ENCODE measurements at regions not wholly inside any gene's neighbourhood (a gene's known extent, or its start where the extent isn't known, plus 50 kb on each side); places are given as distances from the start of the nearest gene placed in this dataset.

DNA sequence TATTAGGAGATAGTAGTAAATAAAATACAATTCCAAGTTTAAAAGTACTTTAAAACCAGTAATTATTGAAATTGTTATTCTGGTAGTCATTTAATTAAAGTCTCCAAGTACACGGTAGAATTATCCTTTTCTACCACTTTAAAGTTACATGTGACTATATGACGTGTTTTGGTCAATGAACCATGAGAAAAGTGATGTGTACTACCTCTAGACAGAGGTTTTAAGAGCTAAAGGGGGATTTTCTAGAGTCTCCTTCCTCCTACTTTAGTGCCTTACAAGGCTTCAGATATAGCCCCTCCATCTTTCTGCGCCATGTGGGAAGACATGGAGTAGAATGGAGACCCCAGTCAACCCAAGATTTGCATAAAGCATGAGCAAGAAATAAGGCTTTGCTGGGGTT is 2296.6 kb upstream of the AGA start:
- Histone ChIP-seq H3K18ac (ENCODE audit: low read length) (no peak overlapping the region), H3K4me3 (ENCODE audit: low read length in 2 of 2) (no peak overlapping the region), H3K4me1 (ENCODE audit: control insufficient read depth in 2 of 2, insufficient read depth in 1 of 2, low read depth in 1 of 2, low read length in 2 of 2) (no peaks in the 10 kb centered on the region), H2AFZ (ENCODE audit: low read length) (no peak overlapping the region), H3K9me3 (replicated peaks in 1 of 2; ENCODE audit: control insufficient read depth in 2 of 2, insufficient read depth in 1 of 2, low read depth in 1 of 2, low read length in 2 of 2) (no peaks in the 10 kb centered on the region), H4K8ac (ENCODE audit: low read depth, low read length) (no peak overlapping the region), H3K36me3 (replicated peaks in 1 of 2; ENCODE audit: control insufficient read depth in 2 of 2, insufficient read depth in 2 of 2, low read length in 2 of 2) (no peaks in the 10 kb centered on the region), H3K14ac (ENCODE audit: low read length) (no peak overlapping the region), H3K4ac (ENCODE audit: low read length) (no peak overlapping the region), H2BK15ac (ENCODE audit: low read length) (no peak overlapping the region), H3K4me2 (ENCODE audit: insufficient read depth, low read length, poor library complexity, severe bottlenecking) (no peak overlapping the region), H4K91ac (ENCODE audit: low read depth, low read length, poor library complexity) (no peak overlapping the region), H3K9ac (ENCODE audit: low read depth, low read length, poor library complexity) (no peak overlapping the region), H3K79me1 (ENCODE audit: low read depth, low read length) (no peaks in the 10 kb centered on the region), H2BK12ac (ENCODE audit: low read length) (no peak overlapping the region), H3K27ac (replicated peaks; ENCODE audit: low read length) (no peak overlapping the region), H3K23ac (ENCODE audit: low read depth, low read length, poor library complexity) (no peak overlapping the region), H2AK5ac (ENCODE audit: low read depth, low read length) (no peak overlapping the region), H3K27me3 (ENCODE audit: control insufficient read depth in 3 of 3, insufficient read depth in 3 of 3, low read depth in 1 of 3, low read length in 3 of 3) (no peaks in the 10 kb centered on the region), H2BK120ac (ENCODE audit: low read depth, low read length) (no peak overlapping the region), H2BK5ac (ENCODE audit: low read length) (no peak overlapping the region)
- no peak for DNase-seq (ENCODE audit: low spot score)
- no CpG with 5 or more reads among the region's 3 CpGs for WGBS, 2 donors (ENCODE audit: extremely low coverage in 2 of 2, insufficient read length in 2 of 2, insufficient replicate concordance in 1 of 2)

GRCh38 chr4:179747218-179747910 is 2305.1 kb upstream of the AGA start:
- Histone ChIP-seq H2BK15ac (ENCODE audit: low read length) (no peak overlapping the region), H2BK120ac (ENCODE audit: low read depth, low read length) (no peak overlapping the region), H2BK5ac (ENCODE audit: low read length) (no peak overlapping the region), H3K27me3 (ENCODE audit: control insufficient read depth in 3 of 3, insufficient read depth in 3 of 3, low read depth in 1 of 3, low read length in 3 of 3) (no peaks in the 10 kb centered on the region), H3K4ac (ENCODE audit: low read length) (no peak overlapping the region), H3K18ac (ENCODE audit: low read length) (no peak overlapping the region), H2AK5ac (ENCODE audit: low read depth, low read length) (no peak overlapping the region), H3K9ac (ENCODE audit: low read depth, low read length, poor library complexity) (no peak overlapping the region), H3K4me3 (ENCODE audit: low read length in 2 of 2) (no peak overlapping the region), H3K79me1 (ENCODE audit: low read depth, low read length) (no peaks in the 10 kb centered on the region), H3K14ac (ENCODE audit: low read length) (no peak overlapping the region), H2AFZ (ENCODE audit: low read length) (peak overlapping the region; percentile 78), H3K4me2 (ENCODE audit: insufficient read depth, low read length, poor library complexity, severe bottlenecking) (no peak overlapping the region), H4K8ac (ENCODE audit: low read depth, low read length) (no peak overlapping the region), H4K91ac (ENCODE audit: low read depth, low read length, poor library complexity) (no peak overlapping the region), H3K9me3 (replicated peaks in 1 of 2; ENCODE audit: control insufficient read depth in 2 of 2, insufficient read depth in 1 of 2, low read depth in 1 of 2, low read length in 2 of 2) (no peaks in the 10 kb centered on the region), H3K4me1 (ENCODE audit: control insufficient read depth in 2 of 2, insufficient read depth in 1 of 2, low read depth in 1 of 2, low read length in 2 of 2) (peaks cover 0 to 3% of the 10 kb centered on the region in 2 donors), H3K36me3 (replicated peaks in 1 of 2; ENCODE audit: control insufficient read depth in 2 of 2, insufficient read depth in 2 of 2, low read length in 2 of 2) (no peaks in the 10 kb centered on the region), H3K23ac (ENCODE audit: low read depth, low read length, poor library complexity) (no peak overlapping the region), H2BK12ac (ENCODE audit: low read length) (no peak overlapping the region), H3K27ac (replicated peaks; ENCODE audit: low read length) (no peak overlapping the region)
- no peak for DNase-seq (ENCODE audit: low spot score)
- no CpG with 5 or more reads among the region's 4 CpGs for WGBS, 2 donors (ENCODE audit: extremely low coverage in 2 of 2, insufficient read length in 2 of 2, insufficient replicate concordance in 1 of 2)

DNA sequence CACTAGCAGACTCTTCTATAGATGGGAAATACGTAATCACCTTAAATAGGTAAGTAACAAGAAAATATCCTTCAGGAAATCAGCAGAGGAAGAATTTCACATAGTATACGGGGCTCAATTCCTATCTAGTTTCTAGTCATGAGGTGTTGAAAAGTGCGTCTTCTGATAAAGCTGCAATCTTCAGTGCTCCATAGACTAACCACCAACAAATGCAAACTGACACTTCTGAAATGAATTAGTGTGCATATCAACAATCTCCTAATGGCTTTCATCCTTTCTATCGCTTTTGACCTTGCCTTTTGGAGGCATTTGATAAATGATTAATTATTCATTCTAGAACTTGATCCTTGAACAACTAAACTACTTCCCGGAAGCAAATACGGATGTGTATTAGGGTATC is 2306.6 kb upstream of the AGA start:
- DNase-seq (ENCODE audit: low spot score): no peak
- Histone ChIP-seq H2AFZ (ENCODE audit: low read length) (no peak overlapping the region), H3K9me3 (replicated peaks in 1 of 2; ENCODE audit: control insufficient read depth in 2 of 2, insufficient read depth in 1 of 2, low read depth in 1 of 2, low read length in 2 of 2) (no peaks in the 10 kb centered on the region), H3K27ac (replicated peaks; ENCODE audit: low read length) (no peak overlapping the region), H2BK15ac (ENCODE audit: low read length) (no peak overlapping the region), H3K4me2 (ENCODE audit: insufficient read depth, low read length, poor library complexity, severe bottlenecking) (no peak overlapping the region), H4K91ac (ENCODE audit: low read depth, low read length, poor library complexity) (no peak overlapping the region), H3K4me3 (ENCODE audit: low read length in 2 of 2) (no peak overlapping the region), H3K9ac (ENCODE audit: low read depth, low read length, poor library complexity) (no peak overlapping the region), H2BK5ac (ENCODE audit: low read length) (no peak overlapping the region), H2BK120ac (ENCODE audit: low read depth, low read length) (no peak overlapping the region), H2BK12ac (ENCODE audit: low read length) (no peak overlapping the region), H4K8ac (ENCODE audit: low read depth, low read length) (no peak overlapping the region), H3K14ac (ENCODE audit: low read length) (no peak overlapping the region), H3K23ac (ENCODE audit: low read depth, low read length, poor library complexity) (no peak overlapping the region), H3K27me3 (ENCODE audit: control insufficient read depth in 3 of 3, insufficient read depth in 3 of 3, low read depth in 1 of 3, low read length in 3 of 3) (no peaks in the 10 kb centered on the region), H3K18ac (ENCODE audit: low read length) (no peak overlapping the region), H3K4me1 (ENCODE audit: control insufficient read depth in 2 of 2, insufficient read depth in 1 of 2, low read depth in 1 of 2, low read length in 2 of 2) (peaks cover 0 to 3% of the 10 kb centered on the region in 2 donors), H2AK5ac (ENCODE audit: low read depth, low read length) (no peak overlapping the region), H3K36me3 (replicated peaks in 1 of 2; ENCODE audit: control insufficient read depth in 2 of 2, insufficient read depth in 2 of 2, low read length in 2 of 2) (no peaks in the 10 kb centered on the region), H3K4ac (ENCODE audit: low read length) (no peak overlapping the region), H3K79me1 (ENCODE audit: low read depth, low read length) (no peaks in the 10 kb centered on the region)
- WGBS, 2 donors (ENCODE audit: extremely low coverage in 2 of 2, insufficient read length in 2 of 2, insufficient replicate concordance in 1 of 2): no CpG with 5 or more reads among the region's 6 CpGs

DNA sequence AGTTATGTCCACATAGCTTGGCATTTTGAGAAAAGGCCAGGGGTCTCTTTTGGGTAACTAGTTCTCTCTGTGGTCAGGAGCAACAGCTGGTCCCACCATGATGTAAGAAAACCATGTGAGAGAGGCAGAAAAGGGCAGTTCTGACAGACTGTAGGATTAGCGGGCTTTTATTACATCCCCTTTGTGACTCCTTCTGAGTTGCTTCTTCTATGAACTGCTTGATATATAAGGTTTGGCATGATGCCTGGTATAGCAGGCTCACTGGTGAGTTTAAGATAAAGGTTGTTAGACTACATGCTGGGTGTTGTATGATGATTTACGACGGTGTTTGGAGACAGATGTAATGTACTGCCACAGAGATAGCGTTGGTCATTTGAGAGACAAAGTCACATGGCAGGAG is 2308.1 kb upstream of the AGA start:
- Histone ChIP-seq H3K9me3 (replicated peaks in 1 of 2; ENCODE audit: control insufficient read depth in 2 of 2, insufficient read depth in 1 of 2, low read depth in 1 of 2, low read length in 2 of 2) (no peaks in the 10 kb centered on the region), H3K18ac (ENCODE audit: low read length) (no peak overlapping the region), H3K9ac (ENCODE audit: low read depth, low read length, poor library complexity) (no peak overlapping the region), H2BK5ac (ENCODE audit: low read length) (no peak overlapping the region), H2AK5ac (ENCODE audit: low read depth, low read length) (no peak overlapping the region), H2AFZ (ENCODE audit: low read length) (no peak overlapping the region), H3K14ac (ENCODE audit: low read length) (no peak overlapping the region), H3K79me1 (ENCODE audit: low read depth, low read length) (no peaks in the 10 kb centered on the region), H3K36me3 (replicated peaks in 1 of 2; ENCODE audit: control insufficient read depth in 2 of 2, insufficient read depth in 2 of 2, low read length in 2 of 2) (no peaks in the 10 kb centered on the region), H3K4ac (ENCODE audit: low read length) (no peak overlapping the region), H3K4me3 (ENCODE audit: low read length in 2 of 2) (no peak overlapping the region), H3K4me1 (ENCODE audit: control insufficient read depth in 2 of 2, insufficient read depth in 1 of 2, low read depth in 1 of 2, low read length in 2 of 2) (peaks cover 0 to 3% of the 10 kb centered on the region in 2 donors), H3K27me3 (ENCODE audit: control insufficient read depth in 3 of 3, insufficient read depth in 3 of 3, low read depth in 1 of 3, low read length in 3 of 3) (no peaks in the 10 kb centered on the region), H2BK12ac (ENCODE audit: low read length) (no peak overlapping the region), H2BK15ac (ENCODE audit: low read length) (no peak overlapping the region), H2BK120ac (ENCODE audit: low read depth, low read length) (no peak overlapping the region), H4K8ac (ENCODE audit: low read depth, low read length) (no peak overlapping the region), H3K27ac (replicated peaks; ENCODE audit: low read length) (no peak overlapping the region), H3K23ac (ENCODE audit: low read depth, low read length, poor library complexity) (no peak overlapping the region), H4K91ac (ENCODE audit: low read depth, low read length, poor library complexity) (no peak overlapping the region), H3K4me2 (ENCODE audit: insufficient read depth, low read length, poor library complexity, severe bottlenecking) (no peak overlapping the region)
- DNase-seq (ENCODE audit: low spot score): no peak
- WGBS, 2 donors (ENCODE audit: extremely low coverage in 2 of 2, insufficient read length in 2 of 2, insufficient replicate concordance in 1 of 2): no CpG with 5 or more reads among the region's 4 CpGs

Measured in neuronal stem cell (in vitro differentiated cells).